ENCODE measurements at regions not wholly inside any gene's neighbourhood (a gene's known extent, or its start where the extent isn't known, plus 50 kb on each side); places are given as distances from the start of the nearest gene placed in this dataset.

DNA sequence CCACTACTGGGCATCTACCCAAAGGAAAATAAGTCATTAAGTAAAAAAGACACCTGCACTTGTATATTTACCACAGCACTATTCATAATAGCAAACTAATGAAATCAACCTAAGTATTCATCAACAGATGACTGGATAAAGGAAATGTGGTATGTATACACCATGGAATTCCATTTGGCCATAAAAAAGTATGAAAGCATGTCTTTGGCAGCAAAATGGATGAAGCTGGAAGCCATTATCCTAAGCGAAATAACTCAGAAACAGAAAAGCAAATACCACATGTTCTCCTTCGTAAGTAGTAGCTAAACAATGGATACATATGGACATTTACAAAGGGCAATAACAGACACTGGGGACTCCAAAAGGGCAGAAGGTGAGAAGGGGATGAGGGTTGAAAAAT is 485.7 kb upstream of the BRINP3 start:
- TF ChIP-seq, protein P1, sequence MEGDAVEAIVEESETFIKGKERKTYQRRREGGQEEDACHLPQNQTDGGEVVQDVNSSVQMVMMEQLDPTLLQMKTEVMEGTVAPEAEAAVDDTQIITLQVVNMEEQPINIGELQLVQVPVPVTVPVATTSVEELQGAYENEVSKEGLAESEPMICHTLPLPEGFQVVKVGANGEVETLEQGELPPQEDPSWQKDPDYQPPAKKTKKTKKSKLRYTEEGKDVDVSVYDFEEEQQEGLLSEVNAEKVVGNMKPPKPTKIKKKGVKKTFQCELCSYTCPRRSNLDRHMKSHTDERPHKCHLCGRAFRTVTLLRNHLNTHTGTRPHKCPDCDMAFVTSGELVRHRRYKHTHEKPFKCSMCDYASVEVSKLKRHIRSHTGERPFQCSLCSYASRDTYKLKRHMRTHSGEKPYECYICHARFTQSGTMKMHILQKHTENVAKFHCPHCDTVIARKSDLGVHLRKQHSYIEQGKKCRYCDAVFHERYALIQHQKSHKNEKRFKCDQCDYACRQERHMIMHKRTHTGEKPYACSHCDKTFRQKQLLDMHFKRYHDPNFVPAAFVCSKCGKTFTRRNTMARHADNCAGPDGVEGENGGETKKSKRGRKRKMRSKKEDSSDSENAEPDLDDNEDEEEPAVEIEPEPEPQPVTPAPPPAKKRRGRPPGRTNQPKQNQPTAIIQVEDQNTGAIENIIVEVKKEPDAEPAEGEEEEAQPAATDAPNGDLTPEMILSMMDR (IDR thresholded peaks at IDR 0.05; ENCODE audit: low read depth, low read length), result no peak
- no peak for TF ChIP-seq POLR2A (IDR thresholded peaks at IDR 0.05; ENCODE audit: extremely low read depth, insufficient read length)

All from NB4 (cell line).